H1 (cell line): ENCODE measurements at regions not wholly inside any gene's neighbourhood (a gene's known extent, or its start where the extent isn't known, plus 50 kb on each side); places are given as distances from the start of the nearest gene placed in this dataset.

Experiments
- BCL11A ChIP-seq, 2 experiments: IDR thresholded peaks; one replicate each; pipeline ENCODE4 v1.6.1; 2011; ENCODE audit warnings: low read depth in 2 of 2, low read length in 2 of 2, mild to moderate bottlenecking in 2 of 2
- CHD7 ChIP-seq: fragments of 300-600 bp; sonication (generic); IDR thresholded peaks from 2 replicates; pipeline ENCODE4 v1.7.1; 2012; ENCODE audit warnings: low read length, moderate library complexity, mild to moderate bottlenecking, inconsistent platforms; ENCODE audit not compliant: insufficient replicate concordance
- JUN ChIP-seq: IDR thresholded peaks from 2 replicates; pipeline ENCODE4 v1.6.1; 2011; ENCODE audit warnings: low read depth, mild to moderate bottlenecking, improper control_type of control experiment, low read length
- NRF1 ChIP-seq: IDR thresholded peaks from 2 replicates; pipeline ENCODE4 v1.6.1; 2011; ENCODE audit warnings: mild to moderate bottlenecking, low read depth, low read length, improper control_type of control experiment
- RFX5 ChIP-seq: IDR thresholded peaks from 2 replicates; pipeline ENCODE4 v1.6.1; 2011; ENCODE audit warnings: low read depth, low read length, improper control_type of control experiment, borderline replicate concordance
- RXRA ChIP-seq: IDR thresholded peaks from 2 replicates; pipeline ENCODE4 v1.6.1; 2011; ENCODE audit warnings: low read depth, mild to moderate bottlenecking, low read length, moderate library complexity; ENCODE audit not compliant: insufficient read depth

- TF ChIP-seq CHD7 (no peak), BCL11A (IDR thresholded peaks at IDR 0.05; ENCODE audit: low read depth in 2 of 2, low read length in 2 of 2) (no peak), RFX5 (no peak), NRF1 (no peak), RXRA (no peak), JUN (no peak)
These were observed 641.5 kb downstream of the FAT4 start (continued) for GRCh38 chr4:125956276-125956675.
